ENCODE measurements at regions not wholly inside any gene's neighbourhood (a gene's known extent, or its start where the extent isn't known, plus 50 kb on each side); places are given as distances from the start of the nearest gene placed in this dataset.

DNA sequence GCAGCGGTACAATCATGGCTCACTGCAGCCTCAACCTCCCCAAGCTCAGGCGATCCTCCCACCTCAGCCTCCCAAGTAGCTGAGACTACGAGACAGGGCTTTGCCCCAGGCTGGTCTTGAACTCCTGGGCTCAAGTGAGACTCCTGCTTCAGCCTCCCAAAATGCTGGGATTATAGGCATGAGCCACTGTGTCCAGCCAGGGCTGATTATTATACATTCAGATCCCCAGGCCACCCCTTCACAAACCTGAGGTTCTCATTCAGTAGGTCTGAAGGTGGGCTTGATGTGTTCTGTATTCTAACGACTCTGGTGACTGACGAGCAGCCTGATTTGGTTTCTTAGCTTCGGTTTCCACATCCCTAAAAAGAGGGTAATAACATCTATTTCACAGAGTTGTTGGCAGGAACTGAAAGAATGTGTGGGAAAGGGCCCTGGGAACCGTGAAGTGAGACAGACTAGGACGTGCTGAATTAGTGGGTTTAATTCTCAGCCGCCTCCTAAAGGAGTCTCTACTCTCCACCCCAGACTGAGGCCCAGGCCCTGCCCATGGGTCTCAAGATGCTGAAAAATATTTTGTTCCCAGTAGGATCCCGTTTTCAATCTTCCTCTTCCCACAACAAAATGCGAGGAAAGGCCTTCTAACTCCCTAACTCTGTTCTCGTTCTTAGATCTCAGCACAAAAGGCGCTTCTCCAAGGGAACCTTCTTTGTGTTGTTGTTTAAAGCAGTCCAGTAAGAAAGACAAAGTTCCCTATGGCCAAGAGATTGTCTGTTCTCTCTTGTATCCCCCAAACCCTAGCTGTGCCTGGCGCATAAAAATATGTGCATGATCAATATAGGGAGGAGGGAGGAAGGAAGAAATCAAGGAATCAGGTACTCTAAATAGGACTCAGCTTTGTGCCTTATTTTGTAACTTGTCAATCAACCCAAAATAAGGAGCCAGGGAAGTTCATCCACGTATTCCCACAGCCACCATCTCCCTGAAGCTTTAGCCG lies 210.0 kb upstream of the TOPAZ1 start:
- TF ChIP-seq, protein P1, sequence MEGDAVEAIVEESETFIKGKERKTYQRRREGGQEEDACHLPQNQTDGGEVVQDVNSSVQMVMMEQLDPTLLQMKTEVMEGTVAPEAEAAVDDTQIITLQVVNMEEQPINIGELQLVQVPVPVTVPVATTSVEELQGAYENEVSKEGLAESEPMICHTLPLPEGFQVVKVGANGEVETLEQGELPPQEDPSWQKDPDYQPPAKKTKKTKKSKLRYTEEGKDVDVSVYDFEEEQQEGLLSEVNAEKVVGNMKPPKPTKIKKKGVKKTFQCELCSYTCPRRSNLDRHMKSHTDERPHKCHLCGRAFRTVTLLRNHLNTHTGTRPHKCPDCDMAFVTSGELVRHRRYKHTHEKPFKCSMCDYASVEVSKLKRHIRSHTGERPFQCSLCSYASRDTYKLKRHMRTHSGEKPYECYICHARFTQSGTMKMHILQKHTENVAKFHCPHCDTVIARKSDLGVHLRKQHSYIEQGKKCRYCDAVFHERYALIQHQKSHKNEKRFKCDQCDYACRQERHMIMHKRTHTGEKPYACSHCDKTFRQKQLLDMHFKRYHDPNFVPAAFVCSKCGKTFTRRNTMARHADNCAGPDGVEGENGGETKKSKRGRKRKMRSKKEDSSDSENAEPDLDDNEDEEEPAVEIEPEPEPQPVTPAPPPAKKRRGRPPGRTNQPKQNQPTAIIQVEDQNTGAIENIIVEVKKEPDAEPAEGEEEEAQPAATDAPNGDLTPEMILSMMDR (IDR thresholded peaks at IDR 0.05; ENCODE audit: insufficient read depth, missing control alignments), result no peak
- no peak for DNase-seq (ENCODE audit: insufficient read length, low spot score)
- no peak for FAIRE-seq

GRCh38 chr3:44032487-44032886 lies 209.2 kb upstream of the TOPAZ1 start:
- FAIRE-seq, result no peak
- TF ChIP-seq, protein P1 (IDR thresholded peaks at IDR 0.05; ENCODE audit: insufficient read depth, missing control alignments), result no peak
- no peak for DNase-seq (ENCODE audit: insufficient read length, low spot score)

DNA sequence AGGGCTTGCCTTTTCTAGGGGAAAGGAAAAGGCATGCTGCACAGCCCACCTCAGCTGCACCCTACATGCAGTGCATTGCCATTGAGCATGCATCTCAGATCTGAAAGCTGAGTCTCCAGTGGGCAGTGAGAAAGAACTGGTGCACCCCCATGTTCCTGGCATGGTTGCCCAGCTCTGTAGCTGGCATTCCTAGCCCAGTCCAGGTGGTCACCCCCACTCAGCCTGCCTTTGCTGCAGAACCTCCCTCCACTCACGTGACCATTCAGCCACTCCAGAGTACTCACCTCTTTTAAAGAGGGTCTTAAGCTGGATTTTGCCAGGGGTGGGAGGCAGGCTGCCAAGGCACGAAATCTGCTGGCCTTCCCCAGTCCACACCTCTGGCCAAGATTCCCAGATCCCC lies 208.6 kb upstream of the TOPAZ1 start:
- FAIRE-seq, result no peak
- DNase-seq (ENCODE audit: insufficient read length, low spot score), result no peak
- TF ChIP-seq, protein P1 (IDR thresholded peaks at IDR 0.05; ENCODE audit: insufficient read depth, missing control alignments), result no peak

- TF ChIP-seq, protein P1 (IDR thresholded peaks at IDR 0.05; ENCODE audit: insufficient read depth, missing control alignments), result no peak
- FAIRE-seq (no peak), DNase-seq (ENCODE audit: insufficient read length, low spot score) (no peak)
These were observed 204.8 kb upstream of the TOPAZ1 start for GRCh38 chr3:44036850-44037249.

DNA sequence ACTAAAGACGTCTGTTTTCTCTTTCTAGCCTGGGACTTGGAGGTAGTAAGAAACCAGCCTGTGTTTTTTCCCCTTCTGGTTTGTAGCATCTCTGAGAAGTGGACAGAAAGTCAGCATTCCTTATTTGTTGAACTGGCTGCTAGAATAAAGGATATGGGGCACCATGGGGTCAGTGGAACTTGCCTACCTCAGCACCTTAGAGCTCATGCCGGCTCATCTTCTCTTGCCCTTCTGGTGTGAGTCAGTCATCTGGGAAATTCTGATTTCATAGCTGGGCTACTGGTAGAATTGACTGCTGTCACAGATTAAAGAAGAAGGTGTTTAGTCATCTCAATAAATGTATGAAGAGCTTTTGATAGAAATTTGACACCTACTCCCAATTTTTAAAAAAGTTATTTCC lies 202.7 kb upstream of the TOPAZ1 start:
- FAIRE-seq, result no peak
- DNase-seq (ENCODE audit: insufficient read length, low spot score), result no peak
- TF ChIP-seq, protein P1 (IDR thresholded peaks at IDR 0.05; ENCODE audit: insufficient read depth, missing control alignments), result no peak

- no peak for FAIRE-seq
- TF ChIP-seq, protein P1 (IDR thresholded peaks at IDR 0.05; ENCODE audit: insufficient read depth, missing control alignments), result no peak
These were observed 200.0 kb upstream of the TOPAZ1 start for GRCh38 chr3:44041726-44042125.

GRCh38 chr3:44042772-44043171 lies 198.9 kb upstream of the TOPAZ1 start:
- FAIRE-seq, result no peak
- no peak for DNase-seq (ENCODE audit: insufficient read length, low spot score)
- TF ChIP-seq, protein P1 (IDR thresholded peaks at IDR 0.05; ENCODE audit: insufficient read depth, missing control alignments), result no peak

More at GRCh38 chr3:44041726-44042125, 200.0 kb upstream of the TOPAZ1 start:
- DNase-seq (ENCODE audit: insufficient read length, low spot score), result no peak

All from D721Med (cell line).